A549 (cell line): ENCODE measurements at regions not wholly inside any gene's neighbourhood (a gene's known extent, or its start where the extent isn't known, plus 50 kb on each side); places are given as distances from the start of the nearest gene placed in this dataset.

ENCODE experiments used
- ATAC-seq, 2 experiments: fragments of 200-7000 bp in 1 of 2; fragments of >200 bp in 1 of 2; cut with Nextera tagmentation in 1 of 2; cut with Tn5 transposase in 1 of 2; 3 replicates each; pipeline versions ENCODE4 v1.8.0 to v1.9.1; 2018 to 2020; ENCODE audit warnings: mild to moderate bottlenecking in 1 of 2, moderate library complexity in 1 of 2
- CTCF ChIA-PET: fragments of 300-600 bp; sonication (Branson Sonifier 250); formaldehyde crosslinking; extraction: SDS; loops from one replicate; lab custom pipeline; 2021; ENCODE audit warnings: antibody characterized with exemption, inconsistent platforms; lab: Yijun Ruan, JAX
- POLR2A ChIA-PET: fragments of 350-600 bp; formaldehyde crosslinking; extraction: SDS; loops from one replicate; lab custom pipeline; 2021; ENCODE audit warnings: antibody characterized with exemption, inconsistent platforms; lab: Yijun Ruan, JAX
- DNase-seq, 2 experiments: peaks; one replicate each; pipeline versions ENCODE4 v3.0.0 to v3.0.0-alpha.2; 2011 to 2016; ENCODE audit warnings: low read depth in 1 of 2, low spot score in 1 of 2
- FAIRE-seq: peaks from 2 replicates; lab custom pipeline; 2011; peaks lifted over from hg19 to GRCh38; lab: Jason Lieb, UNC
- H3K27ac ChIP-seq, 2 experiments: fragments of >200 bp; sonication (Bioruptor Twin); formaldehyde crosslinking; 3 replicates each; pipeline ENCODE4 v1.5.1; 2016 to 2017
- H3K4me1 ChIP-seq: fragments of >200 bp; sonication (Bioruptor Twin); formaldehyde crosslinking; 3 replicates; pipeline ENCODE4 v1.6.1; 2016
- H3K4me2 ChIP-seq: fragments of >200 bp; sonication (Bioruptor Twin); formaldehyde crosslinking; 3 replicates; pipeline ENCODE4 v1.6.1; 2016
- H3K4me3 ChIP-seq: fragments of >200 bp; sonication (Bioruptor Twin); formaldehyde crosslinking; 3 replicates; pipeline ENCODE4 v1.5.1; 2016
- H3K9me3 ChIP-seq: fragments of >200 bp; sonication (Bioruptor Twin); formaldehyde crosslinking; 3 replicates; pipeline ENCODE4 v1.6.1; 2016
- BHLHE40 ChIP-seq: IDR thresholded peaks from 2 replicates; pipeline ENCODE4 v1.6.1; 2012; ENCODE audit warnings: low read depth, low read length, inconsistent platforms
- CEBPB ChIP-seq, 2 experiments: fragments of >200 bp in 1 of 2; sonication (Bioruptor Twin) in 1 of 2; formaldehyde crosslinking in 1 of 2; IDR thresholded peaks; 2 replicates each; pipeline ENCODE4 v1.6.1; 2012 to 2016
- CHD2 ChIP-seq: fragments of 150-350 bp; IDR thresholded peaks from 2 replicates; pipeline ENCODE4 v1.6.1; 2014; ENCODE audit warnings: low read length; ENCODE audit not compliant: partially characterized antibody
- CTCF ChIP-seq: fragments of >200 bp; sonication (Bioruptor Twin); formaldehyde crosslinking; IDR thresholded peaks from 3 replicates; pipeline ENCODE4 v1.5.1; 2016
- E2F6 ChIP-seq: IDR thresholded peaks from 2 replicates; pipeline ENCODE4 v1.6.1; 2012; ENCODE audit warnings: low read depth, borderline replicate concordance
- EP300 ChIP-seq, 2 experiments: fragments of >200 bp; sonication (Bioruptor Twin); formaldehyde crosslinking; IDR thresholded peaks; 2 replicates in 1 of 2; 3 replicates in 1 of 2; pipeline ENCODE4 v1.6.1; 2016 to 2017
- ESRRA ChIP-seq: fragments of 150-350 bp; IDR thresholded peaks from 2 replicates; pipeline ENCODE4 v1.6.1; 2014; ENCODE audit warnings: mild to moderate bottlenecking, low read length, borderline replicate concordance
- HES2 ChIP-seq: fragments of >200 bp; sonication (Bioruptor Twin); formaldehyde crosslinking; IDR thresholded peaks from 2 replicates; pipeline ENCODE4 v1.6.1; 2016
- HOXB13 ChIP-seq: fragments of 250-450 bp; sonication (Bioruptor Pico); IDR thresholded peaks from 2 replicates; pipeline ENCODE4 v1.5.0; 2020; ENCODE audit warnings: low read depth, mild to moderate bottlenecking, moderate library complexity
- KDM1A ChIP-seq: fragments of 200-600 bp; sonication (generic); IDR thresholded peaks from 2 replicates; pipeline ENCODE4 v1.6.1; 2016; ENCODE audit warnings: low read depth, mild to moderate bottlenecking
- MYC ChIP-seq: IDR thresholded peaks from 2 replicates; pipeline ENCODE4 v1.6.1; 2012; ENCODE audit warnings: mild to moderate bottlenecking, inconsistent platforms, low read length, improper control_type of control experiment, borderline replicate concordance
- NFE2L2 ChIP-seq: fragments of 150-350 bp; conservative IDR thresholded peaks from 2 replicates; pipeline ENCODE4 v1.6.1; 2014; ENCODE audit warnings: low read length
- NR3C1 ChIP-seq: fragments of >200 bp; sonication (Bioruptor Twin); formaldehyde crosslinking; IDR thresholded peaks from 3 replicates; pipeline ENCODE4 v1.6.1; 2017
- PHF8 ChIP-seq: fragments of 200-600 bp; sonication (generic); IDR thresholded peaks from 2 replicates; pipeline ENCODE4 v1.6.1; 2016; ENCODE audit warnings: low read depth, mild to moderate bottlenecking, antibody characterized with exemption, moderate library complexity, borderline replicate concordance
- RAD21 ChIP-seq, 2 experiments: fragments of >200 bp in 1 of 2; sonication (Bioruptor Twin) in 1 of 2; formaldehyde crosslinking in 1 of 2; IDR thresholded peaks in 1 of 2; conservative IDR thresholded peaks in 1 of 2; 2 replicates in 1 of 2; 3 replicates in 1 of 2; pipeline ENCODE4 v1.6.1; 2012 to 2018; ENCODE audit warnings: inconsistent platforms in 1 of 2
- RARB ChIP-seq: fragments of 250-450 bp; sonication (Bioruptor Pico); IDR thresholded peaks from 2 replicates; pipeline ENCODE4 v1.8.0; 2021; ENCODE audit warnings: mild to moderate bottlenecking, moderate library complexity
- RFX5 ChIP-seq: fragments of 450-650 bp; IDR thresholded peaks from 2 replicates; pipeline ENCODE4 v1.7.1; 2014; ENCODE audit warnings: antibody characterized with exemption, mild to moderate bottlenecking, moderate library complexity
- SMC3 ChIP-seq: fragments of >200 bp; sonication (Bioruptor Twin); formaldehyde crosslinking; IDR thresholded peaks from 3 replicates; pipeline ENCODE4 v1.6.1; 2018; ENCODE audit warnings: inconsistent platforms
- SREBF2 ChIP-seq: fragments of 450-650 bp; IDR thresholded peaks from 2 replicates; pipeline ENCODE4 v1.6.1; 2014; ENCODE audit warnings: mild to moderate bottlenecking, moderate library complexity
- TP53 ChIP-seq: fragments of 250-450 bp; sonication (Bioruptor Pico); IDR thresholded peaks from 2 replicates; pipeline ENCODE4 v1.5.0; 2021; ENCODE audit warnings: mild to moderate bottlenecking, moderate library complexity
- ZC3H11A ChIP-seq: fragments of 450-650 bp; IDR thresholded peaks from 2 replicates; pipeline ENCODE4 v1.6.1; 2014; ENCODE audit warnings: antibody characterized with exemption, mild to moderate bottlenecking
- WGBS: methylation state at CpG from one replicate; pipeline ENCODE4 v1.1.6; 2017; ENCODE audit errors: missing lambda C conversion rate; 5-methylcytosine and 5-hydroxymethylcytosine counted together
- TF ChIP-seq, protein P1 (sequence below): IDR thresholded peaks from 2 replicates; pipeline ENCODE4 v1.6.1; 2012

- ChIA-PET CTCF (interaction anchor here (1.0 to 1.2 kb wide), 2 partner anchors 15 to 28 kb away, joined by 3 read pairs; no protein-coding TSS in a partner anchor), POLR2A (no interaction called here)
- no peak overlapping the region for H3K27ac ChIP-seq
- no peak overlapping the region for H3K4me3 ChIP-seq
- H3K4me2 ChIP-seq, result no peak overlapping the region
- TF ChIP-seq CHD2 (no peak), RFX5 (no peak), RARB (CRISPR knock-in tag) (no peak), HES2 (no peak), ZC3H11A (no peak)
- TF ChIP-seq, protein P1, sequence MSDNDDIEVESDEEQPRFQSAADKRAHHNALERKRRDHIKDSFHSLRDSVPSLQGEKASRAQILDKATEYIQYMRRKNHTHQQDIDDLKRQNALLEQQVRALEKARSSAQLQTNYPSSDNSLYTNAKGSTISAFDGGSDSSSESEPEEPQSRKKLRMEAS, result no peak
- no peaks in the 10 kb centered on the region for H3K4me1 ChIP-seq
- H3K9me3 ChIP-seq, result no peaks in the 10 kb centered on the region
- ATAC-seq (no peak; a peak in 1 of 6 replicates), DNase-seq (no peak), FAIRE-seq (no peak)
- 43% methylated on average over 7 of the region's 7 CpGs for WGBS
These were observed 97.1 kb upstream of the IL12B start for GRCh38 chr5:159427180-159428012.

GRCh38 chr5:159430361-159431012, 100.2 kb upstream of the IL12B start:
- FAIRE-seq (no peak), DNase-seq (no peak), ATAC-seq (no peak)
- H3K4me2 ChIP-seq, result no peak overlapping the region
- no peak overlapping the region for H3K4me3 ChIP-seq
- H3K27ac ChIP-seq, result no peak overlapping the region
- WGBS, result 80% methylated on average over 7 of the region's 7 CpGs
- no peaks in the 10 kb centered on the region for H3K9me3 ChIP-seq
- ChIA-PET CTCF (interaction anchor here (0.9 to 1.2 kb wide), 4 partner anchors 9 to 99 kb away, joined by 3 to 9 read pairs (median 3); no protein-coding TSS in a partner anchor), POLR2A (no interaction called here)
- no peaks in the 10 kb centered on the region for H3K4me1 ChIP-seq
- TF ChIP-seq NR3C1 (no peak), E2F6 (no peak), NFE2L2 (no peak), EP300 (IDR thresholded peaks at IDR 0.05) (no peak), CEBPB (IDR thresholded peaks at IDR 0.05) (no peak), PHF8 (no peak), HOXB13 (CRISPR knock-in tag) (no peak), SREBF2 (no peak), KDM1A (no peak), BHLHE40 (no peak), SMC3 (no peak), CTCF (no peak), ESRRA (no peak), TP53 (CRISPR knock-in tag) (no peak), MYC (no peak), RAD21 (conservative IDR thresholded peaks at IDR 0.05 in 1 of 2, IDR thresholded peaks at IDR 0.05 in 1 of 2) (no peak)
- TF ChIP-seq, protein P1, result no peak
